Body of pancreas (tissue), 4 donors: ENCODE measurements at regions not wholly inside any gene's neighbourhood (a gene's known extent, or its start where the extent isn't known, plus 50 kb on each side); places are given as distances from the start of the nearest gene placed in this dataset.
"Not testable (repeated sequence)": the region's sequence is repeated elsewhere in the genome, so short reads cannot be mapped to it uniquely, and the experiment has no call there.

Experiments
- POLR2A ChIP-seq, 3 donors: fragments of 450-650 bp; IDR thresholded peaks; one replicate each; pipeline ENCODE4 v1.6.1; 2016; ENCODE audit warnings: antibody characterized with exemption in 3 of 3, mild to moderate bottlenecking in 2 of 3
- TF ChIP-seq, protein P1 (sequence below), 7 experiments: fragments of 450-650 bp in 4 of 7; fragments of 200-600 bp in 3 of 7; sonication (generic) in 3 of 7; IDR thresholded peaks; one replicate each; pipeline ENCODE4 v1.5.1; 2016 to 2019; ENCODE audit warnings: antibody characterized with exemption in 7 of 7

DNA sequence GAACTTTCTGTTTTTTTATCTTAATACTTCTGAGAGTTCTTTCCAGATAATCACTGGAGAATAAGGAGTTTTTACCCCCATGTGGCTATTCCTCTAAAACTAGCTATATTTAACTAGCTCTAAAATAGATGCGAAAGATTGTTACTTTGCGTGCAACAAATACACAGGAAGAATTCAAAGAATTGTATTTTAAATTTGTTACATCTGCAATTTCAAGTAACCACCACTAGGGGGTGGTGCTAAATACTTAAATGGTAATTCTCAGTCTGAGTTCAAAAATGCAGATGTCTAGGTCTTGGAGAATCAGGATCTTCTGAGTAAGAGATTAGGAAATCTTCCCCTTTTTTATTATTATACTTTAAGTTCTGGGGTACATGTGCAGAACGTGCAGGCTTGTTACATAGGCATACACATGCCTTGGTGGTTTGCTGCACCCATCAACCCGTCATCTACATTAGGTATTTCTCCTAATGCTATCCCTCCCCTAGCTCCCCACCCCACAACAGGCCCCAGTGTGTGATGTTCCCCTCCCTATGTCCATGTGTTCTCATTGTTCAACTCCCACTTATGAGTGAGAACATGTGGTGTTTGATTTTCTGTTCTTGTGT is 346.9 kb downstream of the GOLGA6L6 start:
- TF ChIP-seq, protein P1, sequence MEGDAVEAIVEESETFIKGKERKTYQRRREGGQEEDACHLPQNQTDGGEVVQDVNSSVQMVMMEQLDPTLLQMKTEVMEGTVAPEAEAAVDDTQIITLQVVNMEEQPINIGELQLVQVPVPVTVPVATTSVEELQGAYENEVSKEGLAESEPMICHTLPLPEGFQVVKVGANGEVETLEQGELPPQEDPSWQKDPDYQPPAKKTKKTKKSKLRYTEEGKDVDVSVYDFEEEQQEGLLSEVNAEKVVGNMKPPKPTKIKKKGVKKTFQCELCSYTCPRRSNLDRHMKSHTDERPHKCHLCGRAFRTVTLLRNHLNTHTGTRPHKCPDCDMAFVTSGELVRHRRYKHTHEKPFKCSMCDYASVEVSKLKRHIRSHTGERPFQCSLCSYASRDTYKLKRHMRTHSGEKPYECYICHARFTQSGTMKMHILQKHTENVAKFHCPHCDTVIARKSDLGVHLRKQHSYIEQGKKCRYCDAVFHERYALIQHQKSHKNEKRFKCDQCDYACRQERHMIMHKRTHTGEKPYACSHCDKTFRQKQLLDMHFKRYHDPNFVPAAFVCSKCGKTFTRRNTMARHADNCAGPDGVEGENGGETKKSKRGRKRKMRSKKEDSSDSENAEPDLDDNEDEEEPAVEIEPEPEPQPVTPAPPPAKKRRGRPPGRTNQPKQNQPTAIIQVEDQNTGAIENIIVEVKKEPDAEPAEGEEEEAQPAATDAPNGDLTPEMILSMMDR (IDR thresholded peaks at IDR 0.05), result peak in 3 of 7 experiments; percentile 9 to 23 (median 16)
- TF ChIP-seq POLR2A (IDR thresholded peaks at IDR 0.05), result not testable (repeated sequence)
